Tibial artery (tissue), 4 donors: ENCODE measurements at regions not wholly inside any gene's neighbourhood (a gene's known extent, or its start where the extent isn't known, plus 50 kb on each side); places are given as distances from the start of the nearest gene placed in this dataset.
"Not testable (repeated sequence)": the region's sequence is repeated elsewhere in the genome, so short reads cannot be mapped to it uniquely, and the experiment has no call there.

Source experiments
- DNase-seq, 2 donors: peaks; one replicate each; pipeline ENCODE4 v3.0.0-alpha.2; 2019
- H3K27ac ChIP-seq, 2 donors: fragments of 200-600 bp; sonication (generic) in 1 of 2; 1 replicate in 1 of 2; 2 replicates in 1 of 2; pipeline ENCODE4 v1.5.1; 2018 to 2019; ENCODE audit warnings: mild to moderate bottlenecking in 1 of 2
- H3K27me3 ChIP-seq, 2 donors: fragments of 200-600 bp; sonication (generic) in 1 of 2; one replicate each; pipeline versions ENCODE4 v1.5.1 to v1.6.0; 2016 to 2019
- H3K36me3 ChIP-seq, 3 donors: fragments of 200-600 bp; sonication (generic) in 2 of 3; one replicate each; pipeline ENCODE4 v1.5.1; 2016 to 2019; ENCODE audit warnings: mild to moderate bottlenecking in 2 of 3
- H3K4me1 ChIP-seq, 4 donors: fragments of 200-600 bp; sonication (generic) in 2 of 4; 1 replicate in 3 of 4; 2 replicates in 1 of 4; pipeline ENCODE4 v1.5.1; 2016 to 2019
- H3K4me3 ChIP-seq, 2 donors: fragments of 200-600 bp; sonication (generic) in 1 of 2; 1 replicate in 1 of 2; 2 replicates in 1 of 2; pipeline ENCODE4 v1.5.1; 2018 to 2019; ENCODE audit warnings: mild to moderate bottlenecking in 2 of 2
- H3K9me3 ChIP-seq, 3 donors: fragments of 200-600 bp; sonication (generic) in 1 of 3; one replicate each; pipeline ENCODE4 v1.5.1; 2016 to 2019
- CTCF ChIP-seq, 2 experiments: fragments of 200-600 bp in 1 of 2; fragments of 450-650 bp in 1 of 2; IDR thresholded peaks; one replicate each; pipeline ENCODE4 v1.5.1; 2017 to 2019; ENCODE audit warnings: antibody characterized with exemption in 2 of 2, mild to moderate bottlenecking in 1 of 2, moderate library complexity in 1 of 2
- intact Hi-C: fragments of 100-400 bp; cut with DNase I; formaldehyde crosslinking; loops from one replicate; pipeline ENCODE4 v1.15.0; 2023; ENCODE audit warnings: low total_unique reads

GRCh38 chr13:83088858-83089257 lies 793.4 kb downstream of the SLITRK1 start:
- Histone ChIP-seq H3K4me1 (peaks cover 0 to 24% (median 1%) of the 10 kb centered on the region in 4 donors), H3K9me3 (peaks cover 0 to 9% (median 0%) of the 10 kb centered on the region in 3 donors), H3K27ac (no peak overlapping the region), H3K27me3 (no peaks in the 10 kb centered on the region), H3K4me3 (no peak overlapping the region), H3K36me3 (no peaks in the 10 kb centered on the region)
- intact Hi-C loops = no loop called here
- DNase-seq = no peak
- no peak for TF ChIP-seq CTCF (IDR thresholded peaks at IDR 0.05)

- no peaks in the 10 kb centered on the region for H3K36me3 ChIP-seq
- no peak overlapping the region for H3K4me3 ChIP-seq
- no peak overlapping the region for H3K27ac ChIP-seq
- H3K4me1 ChIP-seq = peaks cover 0 to 24% (median 1%) of the 10 kb centered on the region in 4 donors
- DNase-seq = no peak
- H3K27me3 ChIP-seq = no peaks in the 10 kb centered on the region
- intact Hi-C loops = no loop called here
- H3K9me3 ChIP-seq = peaks cover 0 to 9% (median 0%) of the 10 kb centered on the region in 3 donors
- no peak for TF ChIP-seq CTCF (IDR thresholded peaks at IDR 0.05)
These were observed 795.3 kb downstream of the SLITRK1 start for GRCh38 chr13:83086948-83087347.

GRCh38 chr13:83086088-83086487 lies 796.2 kb downstream of the SLITRK1 start:
- Histone ChIP-seq H3K27ac (peak overlapping the region in 1 of 2 donors; percentile 3), H3K27me3 (no peaks in the 10 kb centered on the region), H3K9me3 (peaks cover 0 to 9% (median 0%) of the 10 kb centered on the region in 3 donors), H3K4me3 (no peak overlapping the region), H3K4me1 (peaks cover 0 to 24% (median 1%) of the 10 kb centered on the region in 4 donors), H3K36me3 (no peaks in the 10 kb centered on the region)
- intact Hi-C loops = no loop called here
- TF ChIP-seq CTCF (IDR thresholded peaks at IDR 0.05) = no peak
- no peak for DNase-seq

- H3K27ac ChIP-seq = peak overlapping the region in 1 of 2 donors; percentile 21
- intact Hi-C loops = no loop called here
- peaks cover 0 to 24% (median 1%) of the 10 kb centered on the region in 4 donors for H3K4me1 ChIP-seq
- DNase-seq = no peak
- no peak overlapping the region for H3K4me3 ChIP-seq
- no peaks in the 10 kb centered on the region for H3K36me3 ChIP-seq
- no peaks in the 10 kb centered on the region for H3K27me3 ChIP-seq
- no peak for TF ChIP-seq CTCF (IDR thresholded peaks at IDR 0.05)
- H3K9me3 ChIP-seq = peaks cover 0 to 9% (median 0%) of the 10 kb centered on the region in 3 donors
These were observed 796.9 kb downstream of the SLITRK1 start for GRCh38 chr13:83085186-83085900.

GRCh38 chr13:83077499-83077898 lies 804.8 kb downstream of the SLITRK1 start:
- no peak for DNase-seq
- H3K4me3 ChIP-seq = no peak overlapping the region
- no peak overlapping the region for H3K27ac ChIP-seq
- H3K27me3 ChIP-seq = no peaks in the 10 kb centered on the region
- peaks cover 0 to 16% (median under 1%) of the 10 kb centered on the region in 4 donors for H3K4me1 ChIP-seq
- H3K9me3 ChIP-seq = no peaks in the 10 kb centered on the region
- intact Hi-C loops = no loop called here
- no peak for TF ChIP-seq CTCF (IDR thresholded peaks at IDR 0.05)
- no peaks in the 10 kb centered on the region for H3K36me3 ChIP-seq

- H3K4me3 ChIP-seq, H3K27me3 ChIP-seq, intact Hi-C loops, DNase-seq, H3K9me3 ChIP-seq, H3K36me3 ChIP-seq: not testable (repeated sequence)
- Histone ChIP-seq H3K27ac (peak overlapping the region; percentile 48 to 51), H3K4me1 (peaks cover 0 to 32% (median 5%) of the 10 kb centered on the region in 4 donors)
These were observed 808.3 kb downstream of the SLITRK1 start for GRCh38 chr13:83073930-83074329.
